ENCODE measurements at regions not wholly inside any gene's neighbourhood (a gene's known extent, or its start where the extent isn't known, plus 50 kb on each side); places are given as distances from the start of the nearest gene placed in this dataset.
A peak's percentile ranks its signal among the peaks of the same experiment; 100 is the strongest.

DNA sequence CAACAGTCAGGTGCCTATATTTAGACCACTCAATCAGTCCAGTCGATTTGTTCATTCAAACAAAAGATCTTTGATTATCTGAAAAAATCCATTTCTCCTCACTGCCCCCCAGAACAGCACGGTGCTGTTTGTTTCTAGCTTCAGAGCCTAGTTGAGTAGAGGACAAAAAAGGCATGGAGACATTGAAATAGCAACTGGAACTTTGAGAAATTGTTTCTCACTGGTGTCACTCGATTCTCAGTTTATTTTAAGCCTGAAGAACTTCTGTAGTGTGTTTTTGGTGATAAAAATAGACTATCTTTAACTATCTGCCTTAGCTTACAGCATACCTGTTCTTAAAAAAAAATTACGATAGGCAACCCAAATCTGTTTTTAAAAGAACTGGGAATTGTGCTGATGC lies 67.1 kb downstream of the ARHGAP35 start:
- TF ChIP-seq POLR2AphosphoS5 (IDR thresholded peaks at IDR 0.05) (no peak), POLR2A (IDR thresholded peaks at IDR 0.05) (no peak)
- TF ChIP-seq, protein P1, sequence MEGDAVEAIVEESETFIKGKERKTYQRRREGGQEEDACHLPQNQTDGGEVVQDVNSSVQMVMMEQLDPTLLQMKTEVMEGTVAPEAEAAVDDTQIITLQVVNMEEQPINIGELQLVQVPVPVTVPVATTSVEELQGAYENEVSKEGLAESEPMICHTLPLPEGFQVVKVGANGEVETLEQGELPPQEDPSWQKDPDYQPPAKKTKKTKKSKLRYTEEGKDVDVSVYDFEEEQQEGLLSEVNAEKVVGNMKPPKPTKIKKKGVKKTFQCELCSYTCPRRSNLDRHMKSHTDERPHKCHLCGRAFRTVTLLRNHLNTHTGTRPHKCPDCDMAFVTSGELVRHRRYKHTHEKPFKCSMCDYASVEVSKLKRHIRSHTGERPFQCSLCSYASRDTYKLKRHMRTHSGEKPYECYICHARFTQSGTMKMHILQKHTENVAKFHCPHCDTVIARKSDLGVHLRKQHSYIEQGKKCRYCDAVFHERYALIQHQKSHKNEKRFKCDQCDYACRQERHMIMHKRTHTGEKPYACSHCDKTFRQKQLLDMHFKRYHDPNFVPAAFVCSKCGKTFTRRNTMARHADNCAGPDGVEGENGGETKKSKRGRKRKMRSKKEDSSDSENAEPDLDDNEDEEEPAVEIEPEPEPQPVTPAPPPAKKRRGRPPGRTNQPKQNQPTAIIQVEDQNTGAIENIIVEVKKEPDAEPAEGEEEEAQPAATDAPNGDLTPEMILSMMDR (IDR thresholded peaks at IDR 0.05) = no peak
- H3K4me3 ChIP-seq = no peak overlapping the region
- intact Hi-C loops (cut with DNase I) = no loop called here
- 49% methylated on average over 4 of the region's 4 CpGs for WGBS
- peaks cover 34% of the 10 kb centered on the region for H3K4me1 ChIP-seq (replicated peaks)
- H3K27me3 ChIP-seq (replicated peaks; ENCODE audit: insufficient read depth) = no peaks in the 10 kb centered on the region
- no peaks in the 10 kb centered on the region for H3K9me3 ChIP-seq
- H3K36me3 ChIP-seq = no peaks in the 10 kb centered on the region
- H3K27ac ChIP-seq = peak overlapping the region in 1 of 2 donors; percentile 71
- no peak for DNase-seq (ENCODE audit: low spot score)

DNA sequence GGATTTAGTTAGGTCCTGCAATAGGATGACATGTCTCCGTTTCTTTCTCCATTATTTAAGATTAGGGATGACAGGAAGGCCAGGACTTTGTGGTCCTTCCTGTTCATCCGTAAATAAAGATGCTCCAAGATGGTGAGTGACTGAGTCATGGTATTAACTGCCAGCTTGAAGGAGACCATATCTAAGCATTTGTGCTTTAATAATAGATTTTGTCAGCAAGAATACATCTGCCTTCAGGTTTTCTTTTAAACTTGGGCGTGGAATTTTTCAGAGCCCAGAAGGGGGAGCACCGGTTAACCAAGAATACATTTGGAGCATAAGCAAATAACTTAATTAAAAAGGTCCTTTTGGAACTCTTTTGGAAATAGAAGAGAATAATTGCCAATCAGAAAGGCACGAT lies 68.2 kb downstream of the ARHGAP35 start:
- no peak for DNase-seq (ENCODE audit: low spot score)
- Histone ChIP-seq H3K27me3 (replicated peaks; ENCODE audit: insufficient read depth) (no peaks in the 10 kb centered on the region), H3K27ac (no peak overlapping the region), H3K4me3 (no peak overlapping the region), H3K4me1 (replicated peaks) (peaks cover 30% of the 10 kb centered on the region), H3K9me3 (no peaks in the 10 kb centered on the region), H3K36me3 (no peaks in the 10 kb centered on the region)
- TF ChIP-seq POLR2A (IDR thresholded peaks at IDR 0.05) = no peak
- TF ChIP-seq, protein P1 (IDR thresholded peaks at IDR 0.05) = no peak
- no peak for TF ChIP-seq POLR2AphosphoS5 (IDR thresholded peaks at IDR 0.05)
- 69% methylated on average over 5 of the region's 5 CpGs for WGBS
- intact Hi-C loops (cut with DNase I) = no loop called here

- H3K4me3 ChIP-seq = no peak overlapping the region
- H3K27ac ChIP-seq = peak overlapping the region in 1 of 2 donors; percentile 57
- no peak for DNase-seq (ENCODE audit: low spot score)
- H3K9me3 ChIP-seq = no peaks in the 10 kb centered on the region
- no peaks in the 10 kb centered on the region for H3K27me3 ChIP-seq (replicated peaks; ENCODE audit: insufficient read depth)
- peaks cover 16% of the 10 kb centered on the region for H3K4me1 ChIP-seq (replicated peaks)
- intact Hi-C loops (cut with DNase I) = no loop called here
- no peak for TF ChIP-seq POLR2AphosphoS5 (IDR thresholded peaks at IDR 0.05)
- TF ChIP-seq, protein P1 (IDR thresholded peaks at IDR 0.05) = no peak
- TF ChIP-seq POLR2A (IDR thresholded peaks at IDR 0.05) = no peak
- WGBS = 48% methylated on average over 5 of the region's 5 CpGs
- H3K36me3 ChIP-seq = no peaks in the 10 kb centered on the region
Observed at GRCh38 chr19:46931202-46931601, 70.4 kb downstream of the ARHGAP35 start.

GRCh38 chr19:46932346-46932745 lies 71.5 kb downstream of the ARHGAP35 start:
- H3K4me1 ChIP-seq (replicated peaks) = peaks cover 4% of the 10 kb centered on the region
- no peak overlapping the region for H3K27ac ChIP-seq
- DNase-seq (ENCODE audit: low spot score) = no peak
- H3K27me3 ChIP-seq (replicated peaks; ENCODE audit: insufficient read depth) = no peaks in the 10 kb centered on the region
- WGBS = 52% methylated on average over 2 of the region's 2 CpGs
- no peak for TF ChIP-seq POLR2A (IDR thresholded peaks at IDR 0.05)
- no peak for TF ChIP-seq POLR2AphosphoS5 (IDR thresholded peaks at IDR 0.05)
- TF ChIP-seq, protein P1 (IDR thresholded peaks at IDR 0.05) = no peak
- H3K9me3 ChIP-seq = no peaks in the 10 kb centered on the region
- intact Hi-C loops (cut with DNase I) = no loop called here
- no peak overlapping the region for H3K4me3 ChIP-seq
- H3K36me3 ChIP-seq = no peaks in the 10 kb centered on the region

DNA sequence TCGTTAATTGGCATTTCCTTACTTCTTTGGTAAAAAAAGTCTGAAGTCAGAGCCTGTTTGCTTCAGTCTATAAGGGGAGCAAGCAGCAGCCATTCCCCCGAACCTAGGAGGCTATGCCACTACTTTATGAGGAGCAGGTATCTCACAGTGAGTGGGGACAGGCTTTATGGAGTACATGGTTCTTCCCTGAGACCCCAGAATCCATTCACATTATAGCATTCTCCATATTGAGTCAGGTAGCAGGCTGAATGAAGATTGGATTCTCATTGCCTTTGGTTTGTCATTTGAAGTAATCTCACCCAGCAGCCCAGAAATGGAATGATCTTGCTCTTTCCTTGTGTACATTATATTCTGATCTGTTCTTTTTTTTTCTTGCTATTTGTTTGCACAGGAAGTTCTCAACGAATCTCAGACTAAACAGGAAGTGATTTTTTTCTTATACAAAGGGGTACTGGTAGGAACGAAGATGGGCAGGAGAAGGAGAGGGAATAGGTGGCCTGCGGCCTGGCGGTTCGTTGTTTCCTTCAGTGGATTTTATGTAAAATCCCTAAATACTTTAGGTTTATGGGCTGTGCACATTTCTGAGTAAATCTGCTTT lies 74.4 kb downstream of the ARHGAP35 start:
- H3K27ac ChIP-seq = peak overlapping the region in 1 of 2 donors; percentile 31

More for the DNA sequence above, 74.4 kb downstream of the ARHGAP35 start:
- H3K36me3 ChIP-seq = no peaks in the 10 kb centered on the region
- H3K9me3 ChIP-seq = no peaks in the 10 kb centered on the region
- H3K4me1 ChIP-seq (replicated peaks) = peaks cover 2% of the 10 kb centered on the region
- no peaks in the 10 kb centered on the region for H3K27me3 ChIP-seq (replicated peaks; ENCODE audit: insufficient read depth)
- intact Hi-C loops (cut with DNase I) = no loop called here
- no peak overlapping the region for H3K4me3 ChIP-seq
- TF ChIP-seq, protein P1 (IDR thresholded peaks at IDR 0.05) = no peak
- peak; percentile 18 for TF ChIP-seq POLR2AphosphoS5 (IDR thresholded peaks at IDR 0.05)
- DNase-seq (ENCODE audit: low spot score) = no peak
- WGBS = 65% methylated on average over 7 of the region's 7 CpGs
